OCI-LY1 (cell line): ENCODE measurements at regions not wholly inside any gene's neighbourhood (a gene's known extent, or its start where the extent isn't known, plus 50 kb on each side); places are given as distances from the start of the nearest gene placed in this dataset.

Source experiments
- CTCF ChIP-seq: fragments of 200-600 bp; sonication (generic), shearing (Covaris generic); IDR thresholded peaks from 2 replicates; pipeline ENCODE4 v1.5.1; 2017; ENCODE audit warnings: mild to moderate bottlenecking, antibody characterized with exemption, low read length, moderate library complexity, mixed read lengths
- EZH2 ChIP-seq: fragments of 200-600 bp; sonication (generic), shearing (Covaris generic); IDR thresholded peaks from 2 replicates; pipeline ENCODE4 v1.8.0; 2017; ENCODE audit warnings: borderline replicate concordance, mixed run types, mild to moderate bottlenecking, antibody characterized with exemption, low read length, moderate library complexity, mixed read lengths

- no peak for TF ChIP-seq CTCF
- no peak for TF ChIP-seq EZH2
These were observed 530.8 kb upstream of the DPP6 start for GRCh38 chr7:153521370-153521769.
